K562 (cell line): ENCODE measurements at regions not wholly inside any gene's neighbourhood (a gene's known extent, or its start where the extent isn't known, plus 50 kb on each side); places are given as distances from the start of the nearest gene placed in this dataset.

ENCODE experiments used
- ATAC-seq: fragments of 200-7000 bp; cut with Tn5 transposase; 3 replicates; pipeline ENCODE4 v1.9.1; 2020; ENCODE audit warnings: moderate library complexity
- BruUV-seq: library from RNA; stranded (reverse); fragments of 400-500 nt; replicated peaks from 2 replicates; lab custom pipeline; 2021; lab: Mats Ljungman, UMichigan
- CTCF ChIA-PET: fragments of 300-600 bp; formaldehyde crosslinking; extraction: SDS; loops from one replicate; lab custom pipeline; 2021; ENCODE audit warnings: low intra/inter-chr PET ratio; lab: Yijun Ruan, JAX
- POLR2A ChIA-PET: fragments of 300-600, 350-650 bp; sonication (Branson Sonifier 250); formaldehyde crosslinking; extraction: SDS; loops from one replicate; lab custom pipeline; 2021; ENCODE audit warnings: antibody characterized with exemption, inconsistent platforms; lab: Yijun Ruan, JAX
- DNase-seq, 4 experiments: peaks; one replicate each; pipeline versions ENCODE4 v3.0.0 to v3.0.0-alpha.2; 2011 to 2018; ENCODE audit warnings: low spot score in 3 of 4, mixed read lengths in 3 of 4; ENCODE audit errors: extremely low read depth in 1 of 4
- FAIRE-seq: peaks from 2 replicates; lab custom pipeline; 2011; peaks lifted over from hg19 to GRCh38; lab: Jason Lieb, UNC
- H2AFZ ChIP-seq: 2 replicates; pipeline ENCODE4 v1.6.0; 2011; ENCODE audit warnings: low read depth, low read length, control low read depth, inconsistent platforms
- H3K27ac ChIP-seq: fragments of 200-600 bp; 3 replicates; pipeline ENCODE4 v1.8.0; 2011; ENCODE audit warnings: low read depth, mild to moderate bottlenecking, control low read depth, inconsistent platforms, low read length, moderate library complexity, mixed read lengths; ENCODE audit errors: extremely low read depth
- H3K27me3 ChIP-seq, 2 experiments: fragments of 300-600 bp in 1 of 2; 2 replicates in 1 of 2; 3 replicates in 1 of 2; pipeline versions ENCODE4 v1.6.0 to v1.8.0; 2011; ENCODE audit warnings: inconsistent platforms in 2 of 2, low read length in 2 of 2, mild to moderate bottlenecking in 1 of 2, mixed read lengths in 1 of 2, moderate library complexity in 1 of 2; ENCODE audit not compliant: control insufficient read depth in 2 of 2, insufficient read depth in 2 of 2
- H3K36me3 ChIP-seq: fragments of 300-600 bp; 3 replicates; pipeline ENCODE4 v1.8.0; 2011; ENCODE audit warnings: mild to moderate bottlenecking, low read length, inconsistent platforms; ENCODE audit not compliant: control insufficient read depth, insufficient read depth
- H3K4me1 ChIP-seq, 2 experiments: fragments of 200-600 bp in 1 of 2; replicated peaks in 1 of 2; 2 replicates in 1 of 2; 3 replicates in 1 of 2; pipeline versions ENCODE4 v1.5.1 to v1.8.0; 2011; ENCODE audit warnings: inconsistent platforms in 2 of 2, low read length in 2 of 2, mild to moderate bottlenecking in 1 of 2, mixed read lengths in 1 of 2, moderate library complexity in 1 of 2; ENCODE audit not compliant: control insufficient read depth in 2 of 2, insufficient read depth in 2 of 2
- H3K4me2 ChIP-seq: 2 replicates; pipeline ENCODE4 v1.6.1; 2011; ENCODE audit warnings: low read length, control low read depth, inconsistent platforms, mixed read lengths; ENCODE audit not compliant: insufficient read depth
- H3K4me3 ChIP-seq: fragments of 200-600 bp; sonication (generic), shearing (Covaris generic); 2 replicates; pipeline ENCODE4 v1.5.1; 2016; ENCODE audit warnings: control low read depth, inconsistent platforms
- H3K79me2 ChIP-seq: fragments of 200-600 bp; 3 replicates; pipeline ENCODE4 v1.8.0; 2011; ENCODE audit warnings: low read length, inconsistent platforms; ENCODE audit not compliant: control insufficient read depth, insufficient read depth
- H3K9ac ChIP-seq, 2 experiments: 2 replicates each; pipeline versions ENCODE4 v1.6.0 to v1.6.1; 2011; ENCODE audit warnings: low read depth in 2 of 2, low read length in 2 of 2, control low read depth in 1 of 2, inconsistent platforms in 1 of 2, mild to moderate bottlenecking in 1 of 2, mixed read lengths in 1 of 2; ENCODE audit not compliant: insufficient read depth in 1 of 2
- H3K9me1 ChIP-seq: one replicate; pipeline ENCODE4 v1.6.0; 2011; ENCODE audit warnings: inconsistent platforms, mild to moderate bottlenecking, low read length, moderate library complexity; ENCODE audit not compliant: control insufficient read depth, insufficient read depth
- H3K9me3 ChIP-seq: replicated peaks from 2 replicates; pipeline ENCODE4 v1.5.1; 2011; ENCODE audit warnings: low read depth, low read length, inconsistent platforms; ENCODE audit not compliant: control insufficient read depth, insufficient read depth
- H4K20me1 ChIP-seq: replicated peaks from 2 replicates; pipeline ENCODE4 v1.6.1; 2011; ENCODE audit warnings: low read length, inconsistent platforms, mixed read lengths; ENCODE audit not compliant: control insufficient read depth, insufficient read depth
- ASH1L ChIP-seq: fragments of 450-650 bp; IDR thresholded peaks from 2 replicates; pipeline ENCODE4 v1.6.1; 2018; ENCODE audit warnings: borderline replicate concordance, mild to moderate bottlenecking, low read depth; ENCODE audit not compliant: partially characterized antibody
- GTF2E2 ChIP-seq: fragments of 200-800 bp; sonication (Bioruptor generic); IDR thresholded peaks from 2 replicates; pipeline ENCODE4 v1.6.1; 2016; ENCODE audit warnings: missing genetic modification characterization, missing compliant biosample characterization
- MAFF ChIP-seq: IDR thresholded peaks from 2 replicates; pipeline ENCODE4 v1.6.1; 2012; ENCODE audit warnings: low read length, improper control_type of control experiment
- TFAP4 ChIP-seq: sonication (generic); formaldehyde crosslinking; IDR thresholded peaks from 2 replicates; pipeline ENCODE4 v1.8.0; 2022; ENCODE audit warnings: missing genetic modification reagents, mild to moderate bottlenecking, moderate library complexity, borderline replicate concordance
- TFE3 ChIP-seq: fragments of 450-650 bp; formaldehyde crosslinking; IDR thresholded peaks from 2 replicates; pipeline ENCODE4 v1.4.0; 2020; ENCODE audit warnings: mild to moderate bottlenecking, mixed read lengths
- ZBED1 ChIP-seq: IDR thresholded peaks from 2 replicates; pipeline ENCODE4 v1.6.1; 2014
- ZNF224 ChIP-seq: sonication (generic); formaldehyde crosslinking; IDR thresholded peaks from 2 replicates; pipeline ENCODE4 v1.8.0; 2022; ENCODE audit warnings: mild to moderate bottlenecking, missing genetic modification reagents
- WGBS: fragments of 100-300 bp; shearing (Covaris generic); methylation state at CpG from one replicate; pipeline ENCODE4 v1.1.6; 2016; ENCODE audit warnings: low coverage, mixed read lengths; ENCODE audit not compliant: insufficient coverage; ENCODE audit errors: missing lambda C conversion rate; 5-methylcytosine and 5-hydroxymethylcytosine counted together
- in situ Hi-C: fragments of 300-500 bp; cut with MboI; formaldehyde crosslinking; loops from 4 replicates; pipeline ENCODE4 v1.15.0; 2018; ENCODE audit warnings: inconsistent platforms, mixed read lengths
- intact Hi-C: fragments of 100-400 bp; cut with micrococcal nuclease; formaldehyde crosslinking; loops from 2 replicates; pipeline ENCODE4 v1.14.2; 2022
- TF ChIP-seq, protein P1 (sequence below): fragments of 450-650 bp; IDR thresholded peaks from 2 replicates; pipeline ENCODE4 v1.6.1; 2018; ENCODE audit not compliant: partially characterized antibody

GRCh38 chr2:147777394-147777793 lies 67.4 kb upstream of the ACVR2A start (continued):
- no peak for TF ChIP-seq ZNF224 (CRISPR knock-in tag)
- TF ChIP-seq, protein P1, sequence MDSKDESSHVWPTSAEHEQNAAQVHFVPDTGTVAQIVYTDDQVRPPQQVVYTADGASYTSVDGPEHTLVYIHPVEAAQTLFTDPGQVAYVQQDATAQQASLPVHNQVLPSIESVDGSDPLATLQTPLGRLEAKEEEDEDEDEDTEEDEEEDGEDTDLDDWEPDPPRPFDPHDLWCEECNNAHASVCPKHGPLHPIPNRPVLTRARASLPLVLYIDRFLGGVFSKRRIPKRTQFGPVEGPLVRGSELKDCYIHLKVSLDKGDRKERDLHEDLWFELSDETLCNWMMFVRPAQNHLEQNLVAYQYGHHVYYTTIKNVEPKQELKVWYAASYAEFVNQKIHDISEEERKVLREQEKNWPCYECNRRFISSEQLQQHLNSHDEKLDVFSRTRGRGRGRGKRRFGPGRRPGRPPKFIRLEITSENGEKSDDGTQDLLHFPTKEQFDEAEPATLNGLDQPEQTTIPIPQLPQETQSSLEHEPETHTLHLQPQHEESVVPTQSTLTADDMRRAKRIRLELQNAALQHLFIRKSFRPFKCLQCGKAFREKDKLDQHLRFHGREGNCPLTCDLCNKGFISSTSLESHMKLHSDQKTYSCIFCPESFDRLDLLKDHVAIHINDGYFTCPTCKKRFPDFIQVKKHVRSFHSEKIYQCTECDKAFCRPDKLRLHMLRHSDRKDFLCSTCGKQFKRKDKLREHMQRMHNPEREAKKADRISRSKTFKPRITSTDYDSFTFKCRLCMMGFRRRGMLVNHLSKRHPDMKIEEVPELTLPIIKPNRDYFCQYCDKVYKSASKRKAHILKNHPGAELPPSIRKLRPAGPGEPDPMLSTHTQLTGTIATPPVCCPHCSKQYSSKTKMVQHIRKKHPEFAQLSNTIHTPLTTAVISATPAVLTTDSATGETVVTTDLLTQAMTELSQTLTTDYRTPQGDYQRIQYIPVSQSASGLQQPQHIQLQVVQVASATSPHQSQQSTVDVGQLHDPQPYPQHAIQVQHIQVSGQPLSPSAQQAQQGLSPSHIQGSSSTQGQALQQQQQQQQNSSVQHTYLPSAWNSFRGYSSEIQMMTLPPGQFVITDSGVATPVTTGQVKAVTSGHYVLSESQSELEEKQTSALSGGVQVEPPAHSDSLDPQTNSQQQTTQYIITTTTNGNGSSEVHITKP: no peak
- TF ChIP-seq, all 486 proteins: peak for 0

GRCh38 chr2:147774805-147775204 lies 70.0 kb upstream of the ACVR2A start:
- Histone ChIP-seq H3K9me3 (no peaks in the 10 kb centered on the region), H4K20me1 (no peaks in the 10 kb centered on the region), H3K27me3 (no peaks in the 10 kb centered on the region), H3K9ac (no peak overlapping the region), H3K9me1 (no peaks in the 10 kb centered on the region), H2AFZ (no peak overlapping the region), H3K27ac (no peak overlapping the region), H3K4me3 (no peak overlapping the region), H3K79me2 (no peaks in the 10 kb centered on the region), H3K4me1 (no peaks in the 10 kb centered on the region), H3K36me3 (no peaks in the 10 kb centered on the region), H3K4me2 (no peak overlapping the region)
- no peak for DNase-seq
- ChIA-PET CTCF (no interaction called here), POLR2A (no interaction called here)
- TF ChIP-seq ASH1L (no peak), MAFF (no peak), GTF2E2 (no peak), TFAP4 (CRISPR knock-in tag) (no peak), ZBED1 (no peak), TFE3 (CRISPR knock-in tag) (peak; percentile 64)
- FAIRE-seq: no peak
- in situ Hi-C loops: no loop called here
- BruUV-seq: no TSS peak
- WGBS: 2% methylated on average over 3 of the region's 3 CpGs
- ATAC-seq: no peak
- intact Hi-C loops: no loop called here
